Naive thymus-derived CD4-positive, alpha-beta T cell (primary cell): ENCODE measurements at regions not wholly inside any gene's neighbourhood (a gene's known extent, or its start where the extent isn't known, plus 50 kb on each side); places are given as distances from the start of the nearest gene placed in this dataset.
"Not testable (repeated sequence)": the region's sequence is repeated elsewhere in the genome, so short reads cannot be mapped to it uniquely, and the experiment has no call there.

Source experiments
- ATAC-seq: fragments of 150-1000 bp; cut with Tn5 transposase; 2 replicates; pipeline ENCODE4 v1.10.0; 2021; ENCODE audit warnings: mild to moderate bottlenecking, moderate library complexity
- CTCF ChIA-PET: fragments of 350-600 bp; sonication (Branson Sonifier 250); formaldehyde crosslinking; loops from one replicate; lab custom pipeline; 2021; ENCODE audit warnings: antibody characterized with exemption; lab: Charles Lee
- POLR2A ChIA-PET: fragments of 350-600 bp; sonication (Branson Sonifier 250); formaldehyde crosslinking; loops from one replicate; lab custom pipeline; 2021; ENCODE audit warnings: antibody characterized with exemption, inconsistent platforms; lab: Charles Lee
- DNase-seq, 9 donors: peaks; one replicate each; pipeline versions ENCODE4 v3.0.0 to v3.0.0-alpha.2; 2020 to 2022; ENCODE audit warnings: mixed read lengths in 1 of 9
- H3K27ac ChIP-seq: one replicate; pipeline ENCODE4 v1.7.0; 2013; ENCODE audit warnings: mild to moderate bottlenecking, low read depth, low read length, moderate library complexity
- H3K27me3 ChIP-seq, 2 donors: one replicate each; pipeline ENCODE4 v1.7.0; 2013; ENCODE audit warnings: low read length in 2 of 2, mild to moderate bottlenecking in 2 of 2, moderate library complexity in 2 of 2; ENCODE audit not compliant: control insufficient read depth in 2 of 2, insufficient read depth in 2 of 2
- H3K36me3 ChIP-seq, 3 experiments: 1 replicate in 2 of 3; 2 replicates in 1 of 3; pipeline ENCODE4 v1.7.0; 2013; ENCODE audit warnings: low read length in 3 of 3, mild to moderate bottlenecking in 3 of 3, moderate library complexity in 1 of 3; ENCODE audit not compliant: insufficient read depth in 3 of 3, control insufficient read depth in 2 of 3
- H3K4me1 ChIP-seq, 2 donors: one replicate each; pipeline ENCODE4 v1.7.0; 2013; ENCODE audit warnings: low read length in 2 of 2, mild to moderate bottlenecking in 2 of 2, moderate library complexity in 1 of 2; ENCODE audit not compliant: control insufficient read depth in 2 of 2, insufficient read depth in 2 of 2
- H3K4me3 ChIP-seq: 2 replicates; pipeline ENCODE4 v1.7.0; 2013; ENCODE audit warnings: mild to moderate bottlenecking, low read length
- H3K9me3 ChIP-seq, 3 experiments: 1 replicate in 2 of 3; 2 replicates in 1 of 3; pipeline ENCODE4 v1.7.0; 2013; ENCODE audit warnings: low read length in 3 of 3; ENCODE audit not compliant: control insufficient read depth in 2 of 3
- H3K27ac Mint-ChIP-seq, 9 donors: one replicate each; pipeline ENCODE4 v1.8.0; 2020 to 2022; ENCODE audit warnings: mixed read lengths in 9 of 9, mild to moderate bottlenecking in 8 of 9, moderate library complexity in 5 of 9, inconsistent platforms in 2 of 9
- H3K27me3 Mint-ChIP-seq, 5 donors: one replicate each; pipeline ENCODE4 v1.8.0; 2021 to 2022; ENCODE audit warnings: mixed read lengths in 5 of 5, mild to moderate bottlenecking in 1 of 5
- H3K36me3 Mint-ChIP-seq, 5 donors: one replicate each; pipeline ENCODE4 v1.8.0; 2020 to 2022; ENCODE audit warnings: mixed read lengths in 5 of 5, mild to moderate bottlenecking in 3 of 5, inconsistent platforms in 1 of 5
- H3K4me1 Mint-ChIP-seq, 7 donors: one replicate each; pipeline ENCODE4 v1.8.0; 2020 to 2022; ENCODE audit warnings: mixed read lengths in 7 of 7, mild to moderate bottlenecking in 3 of 7, inconsistent platforms in 1 of 7
- H3K4me3 Mint-ChIP-seq, 10 donors: one replicate each; pipeline ENCODE4 v1.8.0; 2020 to 2022; ENCODE audit warnings: mild to moderate bottlenecking in 10 of 10, mixed read lengths in 10 of 10, moderate library complexity in 6 of 10, inconsistent platforms in 2 of 10
- H3K9me3 Mint-ChIP-seq, 11 donors: one replicate each; pipeline ENCODE4 v1.8.0; 2020 to 2022; ENCODE audit warnings: mixed read lengths in 11 of 11, mild to moderate bottlenecking in 4 of 11, inconsistent platforms in 1 of 11, moderate library complexity in 1 of 11
- intact Hi-C, 2 donors: fragments of 100-400 bp; cut with micrococcal nuclease; formaldehyde crosslinking; loops; one replicate each; pipeline ENCODE4 v1.15.1; 2023

GRCh38 chr5:114903767-114904166, 265.9 kb downstream of the TRIM36 start:
- H3K36me3 ChIP-seq, result no peaks in the 10 kb centered on the region
- Mint-ChIP-seq H3K4me1 (no peaks in the 10 kb centered on the region), H3K27me3 (no peaks in the 10 kb centered on the region), H3K9me3 (peaks cover 0 to 13% (median 5%) of the 10 kb centered on the region in 11 donors), H3K36me3 (no peaks in the 10 kb centered on the region), H3K4me3 (no peak overlapping the region), H3K27ac (no peak overlapping the region)
- H3K9me3 ChIP-seq, result no peaks in the 10 kb centered on the region
- no peak overlapping the region for H3K27ac ChIP-seq
- H3K27me3 ChIP-seq, result no peaks in the 10 kb centered on the region
- intact Hi-C loops, result no loop called here
- ATAC-seq (no peak), DNase-seq (no peak)
- ChIA-PET CTCF (no interaction called here), POLR2A (no interaction called here)
- no peaks in the 10 kb centered on the region for H3K4me1 ChIP-seq
- no peak overlapping the region for H3K4me3 ChIP-seq

GRCh38 chr5:114898602-114899001, 271.1 kb downstream of the TRIM36 start:
- Histone ChIP-seq H3K4me3 (no peak overlapping the region), H3K36me3 (no peaks in the 10 kb centered on the region), H3K4me1 (no peaks in the 10 kb centered on the region), H3K9me3 (no peaks in the 10 kb centered on the region), H3K27ac (no peak overlapping the region), H3K27me3 (no peaks in the 10 kb centered on the region)
- DNase-seq, result no peak
- Mint-ChIP-seq H3K4me3 (no peak overlapping the region), H3K27me3 (no peaks in the 10 kb centered on the region), H3K4me1 (no peaks in the 10 kb centered on the region), H3K36me3 (no peaks in the 10 kb centered on the region), H3K27ac (no peak overlapping the region), H3K9me3 (peaks cover 0 to 8% (median 3%) of the 10 kb centered on the region in 11 donors)
- ChIA-PET CTCF (no interaction called here), POLR2A (no interaction called here)
- ATAC-seq, result no peak
- intact Hi-C loops, result no loop called here

- CTCF ChIA-PET, result no interaction called here
- Histone ChIP-seq H3K4me1 (no peaks in the 10 kb centered on the region), H3K36me3 (no peaks in the 10 kb centered on the region), H3K27me3 (no peaks in the 10 kb centered on the region), H3K4me3 (no peak overlapping the region), H3K27ac (no peak overlapping the region), H3K9me3 (no peaks in the 10 kb centered on the region)
- POLR2A ChIA-PET, result no interaction called here
- H3K27me3 Mint-ChIP-seq, result no peaks in the 10 kb centered on the region
- H3K4me3 Mint-ChIP-seq, result no peak overlapping the region
- no peaks in the 10 kb centered on the region for H3K36me3 Mint-ChIP-seq
- peaks cover 0 to 24% (median 9%) of the 10 kb centered on the region in 11 donors for H3K9me3 Mint-ChIP-seq
- intact Hi-C loops, result no loop called here
- DNase-seq, result no peak
- H3K4me1 Mint-ChIP-seq, result no peaks in the 10 kb centered on the region
- H3K27ac Mint-ChIP-seq, result no peak overlapping the region
- ATAC-seq, result no peak
Measured at GRCh38 chr5:114883675-114884074, 286.0 kb downstream of the TRIM36 start.

DNA sequence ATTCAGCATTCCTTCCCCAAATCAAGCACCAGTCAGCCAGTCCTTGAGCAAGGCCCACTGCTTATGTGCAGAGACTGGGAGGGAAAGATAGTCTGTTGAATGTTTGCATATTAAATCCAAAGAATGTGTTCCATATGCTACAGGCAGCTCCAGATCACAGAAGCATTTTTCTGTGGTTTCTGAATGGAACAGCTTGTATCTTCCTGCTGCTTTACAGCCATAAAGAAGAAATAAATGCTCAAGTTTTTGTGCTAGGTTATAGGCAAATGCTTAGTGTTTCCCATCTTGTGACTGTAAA, 310.3 kb downstream of the TRIM36 start:
- POLR2A ChIA-PET, result no interaction called here
- H3K36me3 Mint-ChIP-seq, result no peaks in the 10 kb centered on the region
- H3K27ac Mint-ChIP-seq, result no peak overlapping the region
- H3K9me3 ChIP-seq, result no peaks in the 10 kb centered on the region
- no peaks in the 10 kb centered on the region for H3K27me3 ChIP-seq
- intact Hi-C loops, result no loop called here
- H3K27me3 Mint-ChIP-seq, result no peaks in the 10 kb centered on the region
- H3K27ac ChIP-seq, result no peak overlapping the region
- no peak for ATAC-seq
- CTCF ChIA-PET, result no interaction called here
- peaks cover 0 to 5% (median 2%) of the 10 kb centered on the region in 7 donors for H3K4me1 Mint-ChIP-seq
- peaks cover 0 to 11% (median 2%) of the 10 kb centered on the region in 11 donors for H3K9me3 Mint-ChIP-seq
- H3K4me1 ChIP-seq, result no peaks in the 10 kb centered on the region
- no peaks in the 10 kb centered on the region for H3K36me3 ChIP-seq
- no peak for DNase-seq
- no peak overlapping the region for H3K4me3 ChIP-seq
- H3K4me3 Mint-ChIP-seq, result no peak overlapping the region

DNA sequence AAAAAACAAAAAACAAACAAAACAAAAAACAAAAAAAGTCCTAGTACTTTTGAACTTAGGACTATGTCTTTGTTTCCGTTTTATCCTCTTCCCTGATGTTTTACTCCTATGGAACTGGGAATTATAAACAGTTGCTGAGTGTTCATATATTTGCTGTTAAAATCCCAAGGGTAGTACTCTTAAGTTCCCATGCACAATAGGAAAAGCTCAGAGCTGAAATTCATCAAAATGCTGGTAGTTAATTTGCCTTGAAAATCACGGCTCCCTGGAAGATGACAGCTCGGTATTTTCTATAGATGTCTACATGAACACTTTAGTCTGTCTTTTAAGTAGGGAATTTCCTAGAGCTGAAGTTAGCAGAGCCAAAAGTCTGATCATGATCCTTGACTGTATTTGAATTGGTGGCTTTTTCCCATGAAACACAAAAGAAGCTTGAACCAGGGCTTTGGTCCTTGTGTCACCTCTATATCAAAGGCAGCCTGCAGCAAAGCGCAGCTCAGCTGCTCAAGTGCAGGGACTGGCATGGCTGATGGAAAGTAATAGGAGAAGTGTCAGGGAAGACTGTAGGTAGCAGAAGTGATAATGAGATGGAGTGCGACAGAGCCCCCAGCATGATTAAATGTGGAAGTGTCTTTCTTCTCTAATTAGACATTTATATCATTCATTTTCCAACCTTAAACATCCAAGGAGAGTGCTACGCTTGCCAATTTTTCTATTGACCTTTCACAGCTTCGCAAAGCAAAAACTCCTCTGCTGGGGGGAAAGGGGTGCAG, 310.9 kb downstream of the TRIM36 start:
- POLR2A ChIA-PET, result no interaction called here
- ATAC-seq (no peak), DNase-seq (no peak)
- Histone ChIP-seq H3K9me3 (no peaks in the 10 kb centered on the region), H3K27ac (no peak overlapping the region), H3K4me3 (no peak overlapping the region), H3K4me1 (no peaks in the 10 kb centered on the region), H3K36me3 (no peaks in the 10 kb centered on the region), H3K27me3 (no peaks in the 10 kb centered on the region)
- Mint-ChIP-seq H3K27ac (no peak overlapping the region), H3K4me1 (peaks cover 0 to 5% (median 2%) of the 10 kb centered on the region in 7 donors), H3K4me3 (no peak overlapping the region), H3K27me3 (peaks cover 0 to 5% (median 0%) of the 10 kb centered on the region in 5 donors), H3K36me3 (no peaks in the 10 kb centered on the region), H3K9me3 (peaks cover 0 to 15% (median 3%) of the 10 kb centered on the region in 11 donors)
- intact Hi-C loops, result no loop called here
- CTCF ChIA-PET, result no interaction called here

DNA sequence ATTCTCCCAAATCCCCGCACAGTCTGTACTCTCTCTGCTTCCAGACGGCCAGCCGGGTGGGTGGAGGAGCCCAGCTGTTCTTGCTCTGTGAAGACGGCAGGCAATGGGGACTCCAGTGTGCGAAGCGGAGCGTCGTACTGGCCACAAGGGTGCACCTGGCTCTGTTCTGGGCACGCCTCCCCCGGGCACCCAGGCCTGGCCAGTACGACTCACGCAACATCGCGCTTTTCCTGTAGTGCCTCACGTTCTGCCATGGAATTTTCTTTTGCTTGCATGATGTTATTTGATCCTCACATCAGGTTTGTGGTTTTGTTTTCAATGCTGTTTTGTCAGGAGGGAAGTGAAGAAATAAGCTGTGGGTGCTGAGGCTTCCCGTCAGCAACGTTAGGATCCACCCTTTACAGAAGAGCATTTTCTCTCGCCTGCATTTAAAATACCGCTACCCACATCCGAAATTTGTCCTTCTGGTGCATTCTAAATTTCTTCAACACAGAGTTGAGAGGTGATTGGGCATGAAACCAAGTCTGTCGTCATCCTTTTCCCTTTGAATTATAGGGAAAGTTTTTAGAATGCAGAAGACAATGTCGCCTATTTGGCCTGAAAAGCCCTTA, 311.7 kb downstream of the TRIM36 start:
- H3K4me3 ChIP-seq, result no peak overlapping the region
- H3K9me3 Mint-ChIP-seq, result peaks cover 0 to 21% (median 5%) of the 10 kb centered on the region in 11 donors
- CTCF ChIA-PET, result no interaction called here

GRCh38 chr5:114844711-114845110, 325.0 kb downstream of the TRIM36 start:
- H3K4me3 Mint-ChIP-seq, H3K27ac Mint-ChIP-seq, H3K36me3 ChIP-seq, H3K4me1 ChIP-seq, H3K9me3 ChIP-seq, H3K4me3 ChIP-seq, ATAC-seq, CTCF ChIA-PET, intact Hi-C loops, H3K4me1 Mint-ChIP-seq, H3K27me3 Mint-ChIP-seq, H3K36me3 Mint-ChIP-seq, H3K27ac ChIP-seq, POLR2A ChIA-PET, H3K27me3 ChIP-seq, DNase-seq: not testable (repeated sequence)
- H3K9me3 Mint-ChIP-seq, result peaks cover 0 to 44% (median 14%) of the 10 kb centered on the region in 11 donors

More for the DNA sequence above, 311.7 kb downstream of the TRIM36 start:
- Mint-ChIP-seq H3K27me3 (peaks cover 0 to 7% (median 0%) of the 10 kb centered on the region in 5 donors), H3K36me3 (no peaks in the 10 kb centered on the region), H3K27ac (peak overlapping the region in 1 of 9 donors; percentile 23), H3K4me3 (peak overlapping the region in 2 of 10 donors; percentile 8 to 42), H3K4me1 (peaks cover 0 to 5% (median 2%) of the 10 kb centered on the region in 7 donors)
- ATAC-seq, result peak; percentile 51
- no peak for DNase-seq
- H3K36me3 ChIP-seq, result no peaks in the 10 kb centered on the region
- H3K9me3 ChIP-seq, result no peaks in the 10 kb centered on the region
- H3K4me1 ChIP-seq, result no peaks in the 10 kb centered on the region
- intact Hi-C loops, result no loop called here
- H3K27me3 ChIP-seq, result no peaks in the 10 kb centered on the region
- H3K27ac ChIP-seq, result no peak overlapping the region
- POLR2A ChIA-PET, result no interaction called here
